WI38 (cell line): ENCODE measurements at regions not wholly inside any gene's neighbourhood (a gene's known extent, or its start where the extent isn't known, plus 50 kb on each side); places are given as distances from the start of the nearest gene placed in this dataset.

Experiments used
- H3K4me3 ChIP-seq: 2 replicates; pipeline ENCODE4 v1.5.1; 2011; ENCODE audit warnings: low read depth, mild to moderate bottlenecking, control low read depth, low read length
- TF ChIP-seq, protein P1 (sequence below): IDR thresholded peaks from 2 replicates; pipeline ENCODE4 v1.5.1; 2012; ENCODE audit warnings: low read depth, mild to moderate bottlenecking, control low read depth, low read length

DNA sequence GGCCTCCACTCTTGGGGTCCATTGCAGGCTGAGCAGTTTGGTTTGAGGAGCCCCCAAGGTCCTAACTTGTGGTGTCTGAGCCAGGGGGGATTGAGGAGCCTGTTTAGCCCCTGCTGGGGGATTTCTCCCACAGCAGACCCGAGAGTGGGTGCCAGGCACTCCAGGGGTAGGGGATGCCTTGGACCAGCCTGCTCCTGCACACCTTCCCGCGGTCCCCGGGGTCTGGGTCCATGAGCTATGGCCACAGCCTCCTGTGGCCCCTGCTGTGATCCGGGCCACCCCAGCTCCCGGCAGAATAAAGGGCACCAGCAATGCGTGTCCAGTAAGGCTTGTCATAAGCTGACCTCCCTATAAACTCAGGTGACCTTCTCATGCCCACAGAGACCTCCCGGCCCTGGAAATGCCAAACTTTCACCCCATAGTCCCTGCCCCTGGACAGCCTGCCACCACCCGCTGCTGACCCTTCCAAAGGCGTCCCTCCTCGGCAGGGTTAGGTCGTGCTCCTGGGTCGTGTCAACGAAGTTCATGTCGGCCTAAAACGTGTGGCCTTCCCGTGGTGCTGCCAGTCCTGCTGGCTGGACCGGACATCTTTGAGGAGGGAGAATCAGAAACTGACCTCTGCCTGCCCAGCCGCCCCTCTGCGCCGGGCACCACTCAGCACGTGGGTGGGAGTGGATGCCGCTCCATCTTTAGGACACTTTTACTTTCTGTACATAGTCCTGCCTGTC is 137.6 kb downstream of the MRPL36 start:
- TF ChIP-seq, protein P1, sequence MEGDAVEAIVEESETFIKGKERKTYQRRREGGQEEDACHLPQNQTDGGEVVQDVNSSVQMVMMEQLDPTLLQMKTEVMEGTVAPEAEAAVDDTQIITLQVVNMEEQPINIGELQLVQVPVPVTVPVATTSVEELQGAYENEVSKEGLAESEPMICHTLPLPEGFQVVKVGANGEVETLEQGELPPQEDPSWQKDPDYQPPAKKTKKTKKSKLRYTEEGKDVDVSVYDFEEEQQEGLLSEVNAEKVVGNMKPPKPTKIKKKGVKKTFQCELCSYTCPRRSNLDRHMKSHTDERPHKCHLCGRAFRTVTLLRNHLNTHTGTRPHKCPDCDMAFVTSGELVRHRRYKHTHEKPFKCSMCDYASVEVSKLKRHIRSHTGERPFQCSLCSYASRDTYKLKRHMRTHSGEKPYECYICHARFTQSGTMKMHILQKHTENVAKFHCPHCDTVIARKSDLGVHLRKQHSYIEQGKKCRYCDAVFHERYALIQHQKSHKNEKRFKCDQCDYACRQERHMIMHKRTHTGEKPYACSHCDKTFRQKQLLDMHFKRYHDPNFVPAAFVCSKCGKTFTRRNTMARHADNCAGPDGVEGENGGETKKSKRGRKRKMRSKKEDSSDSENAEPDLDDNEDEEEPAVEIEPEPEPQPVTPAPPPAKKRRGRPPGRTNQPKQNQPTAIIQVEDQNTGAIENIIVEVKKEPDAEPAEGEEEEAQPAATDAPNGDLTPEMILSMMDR = no peak
- H3K4me3 ChIP-seq = no peak overlapping the region

DNA sequence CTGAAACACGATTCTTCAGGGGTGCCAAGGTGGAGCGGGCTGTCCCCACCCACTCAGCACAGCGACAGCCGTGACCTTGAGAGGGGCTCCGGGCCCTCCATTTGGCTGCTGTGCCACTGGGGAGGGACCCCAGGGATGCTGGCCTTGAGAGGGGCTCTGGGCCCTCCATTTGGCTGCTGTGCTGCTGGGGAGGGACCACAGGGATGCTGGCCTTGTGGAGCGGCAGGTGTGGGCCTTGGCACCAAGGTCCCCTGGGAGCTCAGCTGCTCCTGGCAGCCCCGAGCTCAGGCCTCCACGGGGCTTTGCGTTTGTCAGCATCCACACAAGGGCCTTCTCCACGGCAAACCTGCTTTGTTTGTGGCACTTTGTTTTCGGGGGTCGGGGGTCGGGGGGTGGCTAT is 137.6 kb upstream of the LPCAT1 start:
- H3K4me3 ChIP-seq = no peak overlapping the region
- TF ChIP-seq, protein P1 = no peak

DNA sequence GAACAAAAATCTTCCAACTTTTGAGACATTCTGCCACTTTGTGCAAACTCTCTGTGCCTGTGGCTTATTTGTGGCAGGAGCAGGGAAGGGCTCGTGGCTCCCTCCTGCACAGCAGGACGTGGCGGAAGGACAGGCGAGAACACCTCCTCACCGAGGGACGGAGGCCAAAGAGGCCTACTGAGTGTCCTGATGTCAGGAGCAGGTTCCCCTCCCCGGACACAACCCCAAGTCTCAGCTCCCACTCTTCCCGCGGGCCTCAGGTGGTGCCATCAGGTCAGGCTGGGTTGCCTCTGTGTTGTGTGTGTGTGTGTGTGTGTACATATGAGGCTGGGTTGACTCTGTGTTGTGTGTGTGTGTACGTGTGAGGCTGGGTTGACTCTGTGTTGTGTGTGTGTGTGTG is 136.8 kb upstream of the LPCAT1 start:
- TF ChIP-seq, protein P1 = no peak
- no peak overlapping the region for H3K4me3 ChIP-seq

DNA sequence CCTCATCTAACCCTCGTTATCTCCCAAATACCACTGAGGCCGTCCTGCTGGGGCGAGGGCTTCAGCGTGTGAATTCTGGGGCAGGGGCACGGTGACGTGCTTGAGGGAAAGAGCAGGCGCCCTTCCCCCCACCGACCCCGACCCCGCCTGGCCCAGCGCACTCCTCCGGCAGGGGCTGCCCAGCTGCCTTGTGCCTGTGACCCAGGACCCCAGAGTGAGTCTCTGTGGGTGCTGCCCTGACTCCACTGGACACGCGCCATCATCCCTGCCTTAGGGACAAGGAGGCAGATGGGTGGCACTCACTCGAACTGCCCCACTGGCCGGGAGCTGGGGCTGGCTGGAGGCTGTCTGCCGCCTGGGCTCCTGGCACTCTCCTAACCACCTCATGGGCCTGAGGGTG is 136.2 kb upstream of the LPCAT1 start:
- TF ChIP-seq, protein P1 = no peak
- no peak overlapping the region for H3K4me3 ChIP-seq

DNA sequence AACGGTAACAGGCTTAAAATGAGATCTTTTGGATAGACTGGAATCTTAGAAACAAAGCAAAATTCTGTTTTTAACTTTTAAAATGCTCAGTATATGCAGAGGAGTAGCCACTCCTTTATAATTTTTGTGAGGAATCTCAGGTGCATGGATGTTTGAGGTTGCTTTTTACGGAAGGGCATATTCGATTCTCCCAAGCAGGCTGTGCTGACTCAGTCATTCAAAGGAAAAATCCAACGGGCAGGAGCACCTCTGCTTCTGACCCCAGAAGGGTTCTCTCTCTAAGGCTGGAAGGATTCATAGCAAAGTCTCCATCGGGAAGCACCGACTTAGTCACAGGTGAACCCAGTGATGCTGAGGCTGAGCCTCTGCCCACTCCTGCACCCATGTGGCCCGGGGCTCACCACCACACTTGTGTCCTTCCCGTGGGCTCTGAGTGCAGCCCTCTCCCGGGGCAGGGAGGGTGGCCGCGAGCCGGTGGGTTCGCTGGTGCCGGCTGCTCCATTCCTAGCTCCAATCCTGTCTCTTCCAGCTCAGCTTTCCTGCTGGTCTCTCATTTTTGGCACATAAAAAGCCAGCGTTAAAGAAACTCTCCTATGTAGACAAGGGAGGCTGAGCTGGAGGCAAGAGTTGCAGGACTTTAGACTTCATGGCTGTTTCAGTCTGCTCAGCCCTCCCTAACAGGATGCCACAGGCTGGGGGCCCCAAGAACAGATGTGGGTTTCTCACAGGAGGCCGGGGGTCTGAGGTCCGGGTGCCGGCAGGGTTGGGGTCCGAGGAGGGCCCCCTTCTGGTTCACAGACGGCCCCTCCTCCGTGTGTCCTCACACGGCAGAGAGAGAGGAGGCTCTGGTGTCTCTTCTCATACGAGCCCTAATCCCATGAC is 135.6 kb upstream of the LPCAT1 start:
- H3K4me3 ChIP-seq = no peak overlapping the region
- TF ChIP-seq, protein P1 = no peak

DNA sequence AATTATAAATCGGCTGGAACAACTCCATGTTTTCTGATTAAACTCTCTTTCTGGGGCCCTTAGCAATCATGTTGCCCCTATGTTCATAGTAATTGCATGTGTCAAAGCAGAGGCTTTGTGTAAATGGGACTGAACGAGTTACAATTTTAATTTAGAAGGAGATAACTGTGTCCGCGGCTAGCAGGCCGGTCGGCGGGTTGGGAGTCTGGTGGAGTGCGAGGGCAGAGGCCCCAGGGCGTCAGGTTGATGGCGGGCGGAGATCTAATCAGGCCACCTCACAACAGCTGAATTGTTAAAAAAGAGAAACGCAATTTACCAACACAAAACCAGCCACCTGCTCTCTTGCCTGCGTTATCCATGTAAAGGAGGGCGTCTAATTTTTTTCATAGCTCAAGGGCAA is 134.9 kb upstream of the LPCAT1 start:
- no peak overlapping the region for H3K4me3 ChIP-seq
- TF ChIP-seq, protein P1 = no peak
